HG03039 (cell line): ENCODE measurements at regions not wholly inside any gene's neighbourhood (a gene's known extent, or its start where the extent isn't known, plus 50 kb on each side); places are given as distances from the start of the nearest gene placed in this dataset.

Experiments
- ATAC-seq: cut with Tn5 transposase; IDR thresholded peaks from one replicate; pipeline ENCODE4 v1.9.1; 2021; ENCODE audit warnings: mild to moderate bottlenecking, moderate library complexity; ENCODE audit not compliant: unreplicated experiment

DNA sequence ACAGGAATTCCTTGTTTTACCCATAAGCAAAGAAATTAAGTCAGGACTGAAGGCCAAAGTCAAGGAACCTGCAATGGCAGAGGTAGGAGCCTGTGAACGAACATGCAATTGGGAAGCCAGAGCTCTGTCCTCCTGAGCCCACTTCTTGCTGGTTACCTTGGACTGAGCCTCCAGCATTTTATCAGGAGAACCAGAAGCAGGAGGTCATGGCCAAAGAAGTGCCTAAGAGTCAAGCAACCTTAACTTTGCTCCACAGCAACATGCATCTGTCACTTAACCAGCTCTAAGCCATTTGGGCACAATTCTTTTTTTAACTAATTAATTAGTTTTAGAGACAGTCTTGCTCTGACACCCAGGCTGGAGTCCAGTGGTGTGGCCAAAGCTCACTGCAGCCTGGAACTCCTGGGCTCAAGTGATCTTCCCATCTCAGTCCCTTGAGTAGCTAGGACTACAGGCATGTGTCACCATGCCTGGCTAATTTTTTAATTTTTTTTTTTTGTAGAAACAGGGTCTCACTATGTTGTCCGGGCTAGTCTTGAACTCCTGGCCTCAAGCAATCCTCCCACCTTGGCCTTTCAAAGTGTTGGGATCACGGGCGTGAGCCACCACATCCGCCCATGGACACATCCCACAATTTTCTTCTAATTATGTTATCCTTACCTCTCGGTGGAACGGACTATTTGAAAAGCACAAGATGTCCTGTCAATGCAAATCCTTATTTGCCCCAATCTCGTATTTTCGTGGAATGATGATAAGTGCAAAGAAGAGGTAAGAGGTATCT, 334.2 kb downstream of the CD83 start:
- ATAC-seq = no peak

DNA sequence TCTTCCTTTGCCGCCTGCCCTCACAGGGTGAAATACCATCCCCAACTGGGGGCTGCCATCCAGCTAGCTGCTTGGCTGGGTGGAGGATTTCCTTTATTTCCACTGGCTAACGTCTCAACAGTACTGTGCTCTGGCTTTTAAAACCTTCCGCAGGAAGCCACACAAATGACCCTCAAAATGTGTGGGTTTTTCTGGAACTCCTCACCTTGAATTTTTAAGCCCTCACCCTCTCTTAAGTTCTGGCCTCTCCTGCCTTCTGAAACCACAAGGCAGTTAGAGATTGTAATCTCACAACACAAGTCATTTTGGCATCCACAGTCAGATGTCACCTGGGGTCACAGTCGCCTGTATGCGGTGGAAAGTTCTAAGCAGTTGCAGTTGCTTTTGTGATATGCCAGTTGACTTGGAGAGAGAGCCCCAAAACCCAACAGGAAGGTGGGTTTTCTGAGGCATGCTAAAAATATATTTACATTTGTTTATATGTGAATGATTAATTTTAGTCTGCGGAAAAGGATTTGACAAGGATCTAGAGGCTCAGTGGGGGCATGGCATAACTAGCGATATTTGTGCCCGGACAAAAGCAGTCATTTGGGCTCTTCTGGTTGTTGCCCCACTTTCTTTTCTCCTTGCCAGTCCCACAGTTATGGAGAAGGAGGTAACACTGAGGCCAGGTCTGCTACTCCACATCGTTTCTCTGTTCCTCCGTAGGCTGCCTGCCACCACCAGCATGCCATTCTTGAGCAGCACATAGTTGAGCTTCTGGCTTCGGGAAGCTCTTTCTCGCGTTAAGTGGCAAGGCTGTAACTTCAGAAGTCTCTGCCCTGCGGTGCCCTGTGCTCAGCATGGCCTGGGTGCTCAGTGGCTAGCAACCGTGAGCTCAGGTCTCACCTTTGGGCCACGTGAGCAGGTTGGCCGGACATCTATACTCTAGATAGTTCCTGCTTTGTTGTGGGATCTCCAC, 335.3 kb downstream of the CD83 start:
- ATAC-seq = no peak

DNA sequence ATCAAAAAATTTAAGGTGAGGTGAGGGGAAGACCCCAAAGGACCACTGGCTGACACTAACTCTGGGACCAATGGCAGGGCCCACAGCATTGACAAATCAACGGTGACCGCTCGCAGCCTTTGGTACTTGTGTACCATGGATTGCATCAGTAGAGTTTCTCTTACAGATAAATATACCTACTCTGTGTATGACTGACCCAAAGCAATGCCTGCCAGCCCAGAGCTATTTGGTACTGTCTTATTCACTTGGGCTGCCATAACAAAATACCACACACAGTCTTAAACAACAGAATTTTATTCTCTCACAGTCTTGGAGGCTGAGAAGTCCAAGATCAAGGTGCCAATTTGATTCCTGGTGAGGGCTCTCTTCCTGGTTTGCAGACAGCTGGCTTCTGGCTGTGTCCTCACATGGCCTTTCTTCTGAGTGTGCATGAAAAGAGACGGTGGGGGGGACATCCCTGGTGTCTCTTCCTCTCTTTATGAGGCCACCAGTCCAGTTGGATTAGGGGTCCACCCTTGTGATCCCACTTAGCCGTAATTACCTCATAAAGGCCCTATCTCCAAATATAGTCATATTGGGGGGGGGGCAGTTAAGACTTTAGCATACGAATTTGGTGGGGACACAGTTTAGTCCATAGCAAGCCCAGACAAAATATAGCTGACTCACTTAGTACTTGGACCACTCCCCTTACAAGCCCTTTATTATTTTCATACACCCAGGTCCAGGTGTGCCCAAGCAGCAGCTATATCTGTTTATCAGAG, 336.3 kb downstream of the CD83 start:
- ATAC-seq = no peak

DNA sequence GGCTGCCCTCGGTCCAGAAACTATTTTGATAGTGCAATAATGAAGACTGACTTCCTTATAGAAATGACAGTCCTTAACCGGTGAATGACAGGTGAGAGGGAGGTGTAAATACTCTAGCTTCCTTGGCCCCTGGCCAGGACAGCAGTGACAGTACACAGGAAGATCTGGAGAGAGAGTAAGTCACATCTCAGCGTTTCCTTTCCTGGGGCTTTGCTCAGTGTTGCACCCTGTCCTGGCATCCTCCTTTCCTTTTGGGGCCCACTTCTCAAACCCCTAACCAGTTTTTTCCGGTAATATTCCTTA, 336.9 kb downstream of the CD83 start:
- ATAC-seq = no peak

DNA sequence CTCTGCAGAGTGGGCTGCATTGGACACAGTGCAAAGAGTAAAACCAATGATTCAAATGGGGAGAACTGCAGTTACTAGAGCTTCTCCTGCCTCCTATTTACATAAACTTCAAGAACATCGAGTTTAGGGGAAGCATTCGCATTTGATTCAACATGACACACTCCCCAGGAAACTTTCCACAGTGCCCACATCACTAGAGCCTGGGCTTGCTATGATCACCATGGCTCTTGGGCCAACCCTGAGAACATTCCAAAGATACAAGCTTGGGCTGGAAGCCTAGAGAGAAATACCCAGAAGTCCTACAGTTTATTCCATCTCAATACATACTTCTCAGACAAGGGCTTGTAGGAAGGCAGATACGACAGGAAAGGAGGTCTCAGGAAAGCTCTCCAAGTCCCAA, 337.9 kb downstream of the CD83 start:
- ATAC-seq = no peak

DNA sequence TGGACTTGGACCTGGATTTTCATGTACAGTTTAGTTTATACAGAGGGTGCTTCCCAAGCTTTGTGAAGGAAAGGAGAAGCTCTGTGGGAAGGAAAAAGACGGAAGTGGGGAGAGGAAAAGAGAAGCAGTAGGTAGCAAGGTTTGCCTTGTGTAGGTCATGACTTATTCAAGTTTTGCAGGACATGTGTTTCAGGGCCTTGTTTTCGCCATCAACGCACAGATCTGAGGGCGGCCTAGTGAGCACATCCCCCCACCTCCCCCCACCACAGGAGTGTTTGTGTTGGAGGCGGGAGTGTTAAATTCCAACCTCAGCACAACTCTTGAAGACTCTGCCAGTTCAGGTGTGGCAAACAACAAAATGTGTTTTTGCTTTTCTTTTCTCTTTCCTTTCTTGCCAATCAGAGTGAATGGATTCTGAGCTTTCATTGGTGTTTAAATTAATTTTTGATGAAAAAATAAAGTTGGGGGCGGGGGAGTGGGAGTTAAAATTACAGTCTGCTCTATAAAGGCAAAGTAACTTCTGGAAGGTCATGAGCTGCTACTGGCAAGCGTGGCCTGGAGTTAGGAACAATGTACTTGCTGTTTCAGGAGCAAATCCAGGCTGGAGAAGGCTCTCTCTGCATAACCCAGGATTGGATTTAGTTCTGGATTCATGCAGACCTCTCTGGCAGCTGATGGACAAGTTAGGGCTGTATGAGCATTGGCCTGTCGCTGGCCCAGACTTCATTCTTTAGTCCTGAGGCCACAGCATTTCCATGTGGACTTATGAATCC, 338.5 kb downstream of the CD83 start:
- ATAC-seq = no peak

DNA sequence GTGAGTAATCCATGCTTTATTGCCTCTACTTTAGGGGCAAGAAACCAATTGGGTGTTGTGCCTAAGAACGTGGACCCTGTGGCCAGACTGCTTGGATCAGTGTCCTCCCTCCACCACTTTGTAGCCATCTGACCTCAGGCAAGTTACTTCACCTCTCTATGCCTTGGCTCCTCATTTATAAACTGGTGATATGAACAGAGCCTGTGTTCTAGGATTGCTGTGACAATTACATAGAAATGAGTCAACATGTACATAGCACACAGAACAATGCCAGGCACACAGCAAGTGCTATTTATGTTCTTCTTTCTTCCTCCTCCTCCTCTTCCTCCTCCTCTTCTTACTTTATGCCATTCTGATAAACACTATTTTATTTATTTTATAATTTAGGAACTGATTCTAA, 339.4 kb downstream of the CD83 start:
- no peak for ATAC-seq

DNA sequence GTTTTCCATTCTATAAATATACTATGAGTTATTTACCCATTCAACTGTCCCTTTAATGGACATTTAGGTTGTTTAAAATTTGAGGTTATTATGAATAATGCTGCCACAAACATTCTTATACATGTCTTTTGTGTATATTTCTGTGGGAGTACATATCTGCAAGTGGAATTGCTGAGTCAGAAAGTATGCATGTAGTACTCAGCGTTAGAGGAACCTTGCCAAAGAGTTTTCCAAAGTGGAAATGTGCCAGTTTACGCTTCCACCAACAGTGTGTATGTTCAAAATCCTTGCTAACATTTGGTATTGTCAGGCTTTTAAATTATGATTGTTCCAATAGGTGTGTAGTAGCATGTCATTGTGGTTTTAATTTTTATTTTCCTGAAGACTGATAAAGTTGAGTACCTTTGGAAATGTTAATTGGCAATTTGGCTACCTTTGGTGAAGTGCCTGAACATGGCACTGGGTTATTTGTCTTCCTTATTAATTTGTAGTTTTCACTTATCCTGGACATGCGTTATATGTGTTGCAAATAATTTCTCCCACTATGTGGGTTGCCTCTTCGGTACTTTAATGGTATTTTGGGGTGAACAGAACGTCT, 341.2 kb downstream of the CD83 start:
- no peak for ATAC-seq

DNA sequence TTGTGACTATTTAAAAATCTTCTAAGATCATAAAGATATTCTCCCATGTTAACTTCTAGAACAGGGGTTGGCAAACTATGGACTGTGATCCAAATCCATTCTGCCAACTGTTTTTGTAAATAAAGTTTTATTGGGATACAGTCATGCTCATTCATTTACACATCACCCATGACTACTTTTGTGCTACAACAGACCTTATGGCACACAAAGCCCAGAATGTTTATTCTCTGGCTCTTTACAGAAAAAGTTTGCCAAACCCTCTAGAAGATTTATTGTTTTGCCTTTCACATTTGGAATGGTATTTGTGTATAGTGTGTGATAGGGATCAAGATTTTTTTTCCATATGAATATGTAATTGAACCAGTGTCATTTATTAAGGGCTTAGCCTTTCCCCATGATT, 341.7 kb downstream of the CD83 start:
- no peak for ATAC-seq

DNA sequence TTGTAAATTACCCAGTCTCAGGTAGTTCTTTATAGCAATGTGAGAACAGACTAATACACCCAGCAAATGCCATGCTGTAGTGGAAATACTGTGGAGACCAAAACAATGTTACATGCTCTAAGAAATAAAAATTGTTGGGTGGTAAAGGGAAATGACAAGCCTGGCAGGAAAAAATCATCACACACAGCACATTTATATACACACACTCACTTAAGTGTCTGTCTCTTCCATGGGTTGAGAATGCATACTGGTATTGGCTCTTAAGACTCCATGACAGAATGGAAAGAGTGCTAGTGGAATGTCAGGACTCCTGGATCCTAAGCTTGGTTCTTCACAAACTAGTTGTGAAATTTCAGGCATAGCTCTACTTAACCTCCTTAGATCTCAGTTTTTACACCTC, 343.0 kb downstream of the CD83 start:
- no peak for ATAC-seq

DNA sequence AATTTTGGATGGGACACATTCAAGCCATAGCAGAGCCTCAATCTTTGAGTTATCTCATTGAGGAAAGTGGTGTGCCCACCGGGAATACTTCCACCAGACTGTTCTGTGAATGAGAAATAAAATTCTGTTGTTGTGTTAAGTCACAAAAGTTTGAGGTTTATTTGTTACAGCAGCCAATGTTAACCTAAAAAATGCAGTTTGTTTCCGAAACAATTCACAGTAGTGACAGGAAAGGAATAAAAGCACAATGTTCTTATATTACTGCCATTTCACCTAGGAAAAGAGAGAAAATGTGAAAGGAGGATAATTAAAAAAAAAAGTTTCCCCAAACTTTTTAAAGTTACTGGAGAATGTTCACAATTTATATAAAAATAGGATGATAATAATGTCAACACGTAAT, 344.6 kb downstream of the CD83 start:
- no peak for ATAC-seq

DNA sequence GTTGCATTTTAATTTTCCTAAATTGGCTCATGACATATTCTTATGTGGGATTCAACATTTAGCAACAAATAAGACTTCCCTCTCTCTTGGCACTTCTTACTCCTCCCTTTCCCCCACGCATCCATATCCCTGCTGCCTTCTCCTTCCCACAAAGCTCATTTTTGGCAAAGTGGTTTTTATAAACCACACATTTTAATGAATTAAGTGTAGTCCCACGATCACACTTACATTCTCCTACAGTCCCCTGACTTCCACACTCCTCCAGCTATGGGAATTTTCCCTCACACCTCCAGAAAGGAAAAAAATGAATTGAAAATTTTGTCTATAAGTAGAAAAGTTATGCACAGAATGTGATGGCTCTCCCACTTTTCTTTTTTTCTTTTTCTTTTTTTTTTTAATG, 345.0 kb downstream of the CD83 start:
- ATAC-seq = no peak

DNA sequence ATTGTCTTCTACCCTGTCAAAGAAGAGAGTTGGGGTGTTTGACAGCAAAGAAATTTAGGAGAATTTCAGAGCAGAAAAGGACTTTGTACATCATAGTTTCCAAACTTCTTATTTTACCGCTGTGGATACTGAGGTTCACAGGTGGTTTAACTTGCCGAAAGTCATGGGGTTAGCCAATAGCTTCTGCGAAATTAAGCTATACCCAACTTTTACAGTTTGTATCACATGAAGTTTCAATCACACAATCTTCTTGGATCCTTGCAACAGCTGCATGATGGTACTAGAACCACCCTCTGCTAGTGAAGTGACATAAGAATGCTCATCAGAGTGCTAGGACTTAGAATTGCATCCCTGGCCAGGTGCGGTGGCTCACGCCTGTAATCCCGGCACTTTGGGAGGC, 345.5 kb downstream of the CD83 start:
- ATAC-seq = no peak

DNA sequence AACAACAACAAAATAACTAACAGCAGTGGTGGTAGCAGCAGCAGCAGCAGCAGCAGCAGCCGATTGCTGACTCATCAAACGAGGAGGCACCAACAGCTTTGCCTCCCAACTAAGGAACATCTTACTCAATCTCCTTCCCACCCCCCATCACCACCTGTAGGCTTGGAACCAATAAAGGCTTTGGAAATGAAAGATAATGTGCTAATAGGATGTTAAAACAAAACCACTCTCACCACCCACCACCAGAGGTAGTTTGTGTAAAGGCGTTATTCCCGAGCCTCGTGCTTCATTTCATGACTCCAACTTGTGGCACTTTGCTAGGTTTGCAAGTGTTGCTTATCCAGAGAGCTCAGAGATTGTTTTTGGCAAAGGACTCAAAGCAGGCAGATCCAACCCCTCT, 346.5 kb downstream of the CD83 start:
- no peak for ATAC-seq

DNA sequence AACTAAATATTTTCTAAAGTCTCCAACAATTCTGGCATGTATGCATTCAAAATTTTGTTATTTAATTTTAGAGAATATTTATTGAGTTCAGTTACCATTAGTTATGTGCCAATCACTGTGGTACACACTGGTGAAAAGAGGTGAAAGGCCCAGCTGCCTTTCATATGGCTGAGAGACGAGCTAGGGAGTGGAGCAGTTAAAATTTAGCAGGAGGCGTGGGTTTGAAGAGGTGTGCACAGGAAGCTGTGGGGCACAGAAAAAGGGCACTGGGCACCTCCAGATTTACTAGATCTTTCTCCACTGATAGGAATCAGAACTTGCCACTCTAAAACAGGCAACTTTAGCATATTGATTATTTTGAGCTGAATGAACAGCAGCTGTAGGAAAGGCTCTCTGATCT, 347.1 kb downstream of the CD83 start:
- no peak for ATAC-seq

DNA sequence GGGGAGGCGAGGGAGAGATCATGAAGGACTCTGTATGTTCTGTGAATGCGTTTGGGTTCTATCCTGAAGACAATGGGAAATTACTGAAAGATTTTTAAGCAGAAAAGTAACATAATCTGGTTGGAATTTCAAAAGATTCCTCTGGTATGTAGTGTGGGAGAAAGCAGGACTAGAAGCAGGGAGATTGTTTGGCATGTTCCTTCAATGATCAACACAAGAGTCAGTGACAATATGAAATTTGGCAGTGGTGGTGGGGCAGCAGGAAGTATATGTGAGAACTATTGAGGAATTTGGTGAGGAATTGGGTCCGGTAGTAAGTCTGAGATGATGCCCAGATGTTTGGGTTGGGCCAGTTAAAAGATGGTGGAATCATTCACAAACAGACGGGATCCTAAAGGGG, 348.7 kb downstream of the CD83 start:
- ATAC-seq = no peak

DNA sequence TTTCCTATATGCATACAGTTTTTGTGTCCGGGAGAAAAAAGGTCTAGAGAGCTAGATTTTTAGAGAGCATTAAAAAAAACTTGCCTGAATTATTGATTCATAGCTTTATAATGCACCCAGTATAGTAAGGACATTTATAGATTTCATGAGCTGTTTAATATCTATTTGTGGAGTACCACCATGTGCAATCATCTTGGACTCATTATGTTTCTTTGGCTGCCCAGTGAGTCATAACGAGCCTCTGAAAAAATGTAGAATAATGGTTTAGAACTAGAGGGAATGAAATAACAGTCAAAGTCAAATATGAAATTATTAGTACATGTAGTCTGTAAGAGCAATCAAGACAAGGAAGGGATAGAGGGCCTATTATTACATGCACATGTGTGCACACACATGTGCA, 350.0 kb downstream of the CD83 start:
- ATAC-seq = no peak

DNA sequence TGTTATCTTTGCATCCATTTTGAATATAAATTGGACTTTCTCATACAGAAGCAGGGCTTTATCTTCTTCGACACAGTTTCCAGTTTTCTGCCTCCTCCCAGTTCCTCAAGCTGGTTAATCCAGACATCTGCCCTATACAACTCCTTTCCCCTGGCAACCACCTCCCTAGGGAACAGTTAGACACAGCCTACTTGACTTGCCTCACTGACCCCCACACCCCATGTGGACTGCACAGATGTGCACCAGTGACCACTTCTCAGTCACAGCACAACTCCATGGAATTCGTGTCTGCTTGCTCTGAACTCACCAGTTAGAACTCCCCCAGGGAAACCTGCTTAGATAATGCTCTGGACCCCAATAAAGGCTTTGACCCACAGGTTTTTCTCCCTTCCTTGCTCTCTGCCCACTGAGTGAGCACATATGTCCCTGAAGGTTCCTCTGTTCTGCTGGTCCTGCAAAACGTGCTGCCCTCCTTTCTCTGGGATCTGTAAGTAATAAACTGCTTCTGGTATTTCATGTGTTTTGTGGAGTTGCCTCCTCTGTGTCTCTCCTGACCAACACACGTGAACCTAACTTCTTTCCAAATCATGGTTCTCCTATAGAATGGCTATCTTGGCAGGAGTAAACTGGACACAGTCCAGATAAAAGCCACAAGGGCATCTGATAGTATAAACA, 351.2 kb downstream of the CD83 start:
- no peak for ATAC-seq

DNA sequence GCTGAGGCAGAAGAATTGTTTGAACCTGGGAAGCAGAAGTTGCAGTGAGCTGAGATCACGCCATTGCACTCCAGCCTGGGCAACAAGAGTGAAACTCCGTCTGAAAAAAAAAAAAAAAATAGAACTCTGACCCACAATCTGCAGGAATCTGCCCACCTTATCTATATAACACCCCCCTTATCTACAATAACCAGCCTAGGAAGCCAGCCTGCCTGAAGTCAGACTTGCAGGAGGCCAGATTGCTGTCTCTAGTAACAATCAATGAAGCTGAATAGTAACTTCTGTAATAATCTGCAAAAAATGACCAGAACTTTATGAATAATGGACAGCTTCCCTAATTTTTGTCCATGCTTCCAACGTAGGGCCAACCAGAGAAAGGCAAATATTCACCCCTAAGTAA, 352.5 kb downstream of the CD83 start:
- ATAC-seq = no peak

DNA sequence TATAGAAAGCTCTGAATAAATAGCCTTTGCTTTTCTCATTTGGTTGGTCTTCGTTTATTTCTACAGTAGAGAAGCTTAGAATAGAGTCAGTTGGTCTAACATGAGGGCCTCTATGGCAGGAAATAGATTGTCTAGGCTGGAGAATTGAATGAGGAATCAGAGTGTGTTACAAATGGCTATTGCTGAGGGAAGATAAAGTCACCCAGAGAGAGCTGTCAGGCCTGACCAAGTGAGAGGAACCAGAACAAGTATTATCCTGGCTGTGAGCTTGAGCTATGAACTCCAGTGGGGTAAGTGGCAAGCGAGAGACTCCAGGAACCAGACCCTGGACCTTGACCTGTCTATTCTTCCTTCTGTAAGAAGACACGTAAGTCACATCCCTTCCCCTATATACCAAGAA, 353.1 kb downstream of the CD83 start:
- no peak for ATAC-seq
